Stimulated activated CD8-positive, alpha-beta memory T cell treated with anti-CD3 and anti-CD28 coated beads, Interleukin-2, amount 100 ng/mL, for 48 hours (primary cell): ENCODE measurements at regions not wholly inside any gene's neighbourhood (a gene's known extent, or its start where the extent isn't known, plus 50 kb on each side); places are given as distances from the start of the nearest gene placed in this dataset.

ENCODE experiments used
- DNase-seq, 2 donors: peaks; one replicate each; pipeline ENCODE4 v3.0.0-alpha.2; 2020; ENCODE audit warnings: low read depth in 2 of 2

DNA sequence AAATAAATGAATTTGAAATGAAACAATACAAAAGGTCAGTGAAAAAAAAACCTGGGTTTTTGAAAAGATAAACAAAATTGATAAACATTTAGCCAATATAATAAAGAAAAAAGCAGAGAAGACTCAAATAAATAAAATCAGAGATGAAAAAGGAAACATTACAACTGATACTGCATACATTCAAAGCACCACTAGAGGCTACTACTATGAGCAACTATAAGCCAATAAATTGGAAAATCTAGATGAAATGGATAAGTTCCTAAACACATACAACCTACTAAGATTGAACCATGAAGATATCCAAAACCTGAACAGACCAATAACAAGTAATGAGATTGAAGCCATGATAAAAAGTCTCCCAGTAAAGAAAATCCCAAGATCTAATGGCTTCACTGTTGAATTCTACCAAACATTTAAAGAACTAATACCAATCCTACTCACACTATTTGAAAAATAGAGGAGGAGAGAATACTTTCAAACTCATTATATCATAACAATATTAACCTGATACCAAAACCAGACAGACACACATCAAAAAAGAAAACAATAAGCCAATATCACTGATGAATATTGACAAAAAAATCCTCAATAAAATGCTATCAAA is 80.8 kb upstream of the CERS6 start:
- DNase-seq: no peak

DNA sequence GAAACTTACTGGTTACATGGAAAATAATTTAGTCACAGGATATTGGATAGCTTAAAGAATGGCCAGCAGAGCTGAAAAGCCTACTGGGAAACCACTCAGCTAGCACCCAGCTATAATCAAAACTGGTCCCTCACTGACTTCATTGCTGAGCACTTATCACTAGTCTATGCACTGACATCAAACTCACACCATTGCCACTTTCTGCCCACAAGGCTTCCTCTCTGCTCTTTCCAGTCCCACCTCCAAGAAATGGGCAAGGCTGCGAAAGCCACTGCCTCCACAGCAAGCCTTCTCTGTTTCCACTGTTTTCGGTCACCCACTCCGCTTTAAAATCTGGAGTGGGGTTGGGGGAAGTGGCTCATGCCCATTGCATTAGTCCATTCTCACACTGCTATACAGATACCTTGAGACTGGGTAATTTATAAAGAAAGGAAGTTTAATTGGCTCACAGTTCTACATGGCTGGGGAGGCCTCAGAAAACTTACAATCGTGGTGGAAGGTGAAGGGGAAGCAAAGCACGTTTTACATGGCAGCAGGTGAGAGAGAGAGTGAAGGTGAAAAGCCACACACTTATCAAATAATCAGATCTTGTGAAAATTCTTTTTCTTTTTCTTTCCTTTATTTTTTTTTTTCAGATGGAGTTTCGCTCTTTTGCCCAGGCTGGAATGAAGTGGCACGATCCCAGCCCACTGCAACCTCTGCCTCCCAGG is 77.0 kb upstream of the CERS6 start:
- no peak for DNase-seq

DNA sequence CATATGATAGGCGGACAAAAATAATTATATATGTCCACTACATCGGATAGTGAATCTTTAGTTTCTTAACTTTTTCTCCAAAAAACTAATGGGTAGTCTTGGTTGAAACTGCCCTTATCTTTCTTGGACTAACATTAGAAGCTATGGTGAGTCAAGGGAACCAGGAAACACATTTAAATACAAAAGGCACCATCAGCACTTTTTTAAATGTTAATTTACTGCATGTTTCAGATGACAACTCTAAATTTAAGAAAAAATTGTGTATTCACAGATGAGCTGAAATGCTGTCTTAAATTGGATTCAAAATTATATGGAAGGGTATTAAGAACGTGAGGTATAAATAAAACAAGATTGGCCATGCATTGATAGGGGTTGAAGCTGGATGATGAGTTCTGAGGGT is 75.6 kb upstream of the CERS6 start:
- DNase-seq: no peak

DNA sequence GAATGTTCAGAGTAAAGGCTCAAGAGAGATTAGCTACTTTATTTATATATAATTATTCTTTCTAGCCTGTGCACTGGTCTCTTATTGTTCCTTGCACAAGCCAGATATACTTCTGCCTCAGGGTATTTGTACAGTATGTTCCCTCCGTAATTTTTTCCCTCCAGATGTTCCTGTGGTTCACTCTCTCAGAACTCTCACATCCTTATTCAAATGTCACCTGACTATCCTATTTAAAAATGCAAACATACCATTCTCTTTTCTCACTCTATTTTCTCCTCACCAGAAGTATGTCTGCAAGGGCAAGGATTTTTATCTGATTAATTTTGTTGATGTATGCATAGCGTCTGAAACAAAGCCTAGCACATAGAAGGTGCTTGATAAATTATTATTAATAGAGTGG is 64.0 kb upstream of the CERS6 start:
- DNase-seq: no peak

DNA sequence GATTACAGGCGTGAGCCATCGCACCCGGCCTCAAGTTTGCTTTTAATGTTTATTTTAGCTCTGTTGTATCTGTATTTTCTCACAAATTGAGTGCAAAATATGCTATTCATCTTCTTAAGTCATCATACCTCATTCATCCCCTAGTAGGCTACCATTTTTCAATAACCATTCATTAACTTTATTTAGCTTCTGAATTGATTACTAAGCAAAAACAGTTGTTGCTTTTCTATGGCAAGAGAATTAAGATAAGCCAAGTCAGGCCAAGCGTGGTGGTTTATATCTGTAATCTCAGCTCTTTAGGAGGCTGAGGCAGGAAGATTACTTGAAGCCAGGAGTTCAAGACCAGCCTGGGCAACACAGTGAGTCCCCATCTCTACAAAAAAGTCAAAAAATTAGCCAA is 63.3 kb upstream of the CERS6 start:
- no peak for DNase-seq

DNA sequence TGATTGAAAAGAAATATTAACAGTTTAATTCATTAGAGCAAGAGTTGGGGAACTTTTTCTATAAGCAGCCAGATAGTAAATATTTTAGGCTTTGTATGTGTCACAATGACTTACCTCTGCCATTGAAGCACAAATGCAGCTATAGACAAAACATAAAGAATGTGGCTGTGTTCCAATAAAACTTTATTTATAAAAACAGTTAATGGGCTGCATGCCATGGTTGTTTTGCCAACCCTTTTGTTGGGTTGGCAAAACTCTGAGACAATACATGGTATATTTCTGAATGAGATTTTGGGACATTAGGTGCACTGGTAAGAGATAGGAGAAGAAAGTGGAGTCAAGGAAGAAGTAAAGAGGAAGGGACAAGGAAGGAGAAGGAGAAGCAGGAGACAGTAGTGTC is 61.8 kb upstream of the CERS6 start:
- no peak for DNase-seq

DNA sequence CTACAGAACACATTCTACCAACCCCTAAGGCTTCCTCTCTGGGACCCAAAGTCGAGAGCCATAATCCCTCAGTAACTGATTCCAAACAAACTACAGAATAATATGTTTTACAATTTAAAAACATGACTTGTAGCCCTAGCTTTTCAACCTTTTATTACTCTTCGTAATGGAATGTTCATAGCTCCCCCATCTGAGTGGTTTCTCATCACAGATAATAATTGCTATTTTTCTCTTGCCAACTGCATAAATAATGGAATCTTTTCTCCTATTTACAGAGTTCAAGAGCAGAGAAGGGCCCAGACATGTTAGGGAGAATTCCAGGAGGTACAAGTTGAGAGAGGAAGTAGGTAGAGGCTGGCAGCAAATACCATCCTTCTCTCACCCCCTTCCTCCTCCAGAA is 59.9 kb upstream of the CERS6 start:
- DNase-seq: no peak

DNA sequence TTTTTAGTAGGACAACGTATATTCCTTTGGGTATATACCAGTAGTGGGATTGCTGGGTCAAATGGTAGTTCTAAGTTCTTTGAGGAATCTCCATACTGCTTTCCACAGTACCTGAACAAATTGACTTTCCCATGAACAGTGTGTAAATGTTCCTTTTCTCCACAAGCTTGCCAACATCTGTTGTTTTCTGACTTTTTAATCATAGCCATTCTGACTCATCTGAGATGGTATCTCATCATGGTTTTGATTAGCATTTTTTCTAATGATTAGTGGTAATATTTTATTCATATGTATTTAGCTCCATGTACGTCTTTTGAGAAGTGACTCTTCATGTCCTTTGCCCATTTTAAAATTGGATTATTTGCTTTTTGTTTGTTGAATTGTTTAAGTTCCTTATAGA is 58.4 kb upstream of the CERS6 start:
- no peak for DNase-seq

DNA sequence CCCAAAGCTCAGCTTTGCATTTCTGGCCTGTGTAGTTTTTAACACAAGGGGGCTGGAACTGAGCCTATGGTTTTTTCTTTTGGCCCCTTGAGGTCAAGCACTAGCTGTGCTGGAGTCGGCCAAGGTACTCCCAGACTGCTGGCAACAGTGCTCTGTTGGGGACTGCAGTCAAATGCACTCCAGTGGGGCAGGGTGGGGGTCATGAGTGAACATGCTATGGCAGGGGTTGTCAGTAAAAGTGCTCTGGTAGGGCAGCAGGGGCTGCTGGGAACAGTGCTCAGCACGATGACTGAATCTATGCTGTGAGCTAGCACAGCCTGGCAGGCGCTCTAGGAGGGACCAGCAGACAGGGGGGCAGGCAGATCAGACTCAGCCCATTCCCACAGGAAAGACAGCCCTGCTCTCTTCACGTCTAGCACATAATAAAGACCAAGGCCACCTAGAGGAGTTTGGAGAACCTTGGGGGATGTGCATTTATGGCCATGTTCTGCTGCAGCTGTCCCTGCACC is 55.0 kb upstream of the CERS6 start:
- DNase-seq: no peak

DNA sequence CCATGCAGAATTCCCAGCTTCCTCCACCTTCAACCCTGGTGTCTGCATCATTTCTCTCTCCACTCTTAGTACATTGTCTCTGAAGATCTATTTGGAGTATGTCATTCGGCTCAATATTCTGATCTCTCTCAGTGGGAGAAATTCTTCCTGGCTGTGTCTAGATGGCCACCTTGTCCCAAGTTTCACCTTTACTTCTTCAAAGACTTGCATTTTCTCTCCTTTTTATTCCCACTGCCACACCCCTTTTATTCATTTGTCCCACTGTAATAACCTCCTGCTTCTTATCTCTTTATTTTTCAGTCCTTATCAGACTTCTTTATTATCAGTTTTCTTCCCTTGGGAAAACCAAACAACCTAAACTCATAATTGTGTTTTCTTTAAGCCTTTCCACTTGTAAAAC is 54.3 kb upstream of the CERS6 start:
- no peak for DNase-seq

DNA sequence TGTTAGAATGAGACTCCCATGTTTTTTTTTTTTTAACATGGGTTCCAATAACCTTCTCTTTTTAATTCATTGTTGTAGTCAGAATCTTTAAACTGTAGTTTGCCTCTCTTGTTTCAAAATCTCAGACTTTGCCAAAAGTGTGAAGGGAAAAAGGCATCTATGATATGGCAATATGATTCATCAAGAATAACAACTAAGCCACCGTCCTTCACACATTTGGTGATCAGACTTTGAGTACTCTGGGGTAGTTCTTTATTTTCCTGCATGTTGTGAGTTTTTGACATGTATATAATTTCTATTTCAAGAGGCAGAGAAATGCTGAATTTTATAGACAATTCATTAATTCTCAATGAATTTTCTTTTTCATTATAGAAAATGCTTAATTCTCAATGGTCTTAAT is 53.5 kb upstream of the CERS6 start:
- DNase-seq: no peak

DNA sequence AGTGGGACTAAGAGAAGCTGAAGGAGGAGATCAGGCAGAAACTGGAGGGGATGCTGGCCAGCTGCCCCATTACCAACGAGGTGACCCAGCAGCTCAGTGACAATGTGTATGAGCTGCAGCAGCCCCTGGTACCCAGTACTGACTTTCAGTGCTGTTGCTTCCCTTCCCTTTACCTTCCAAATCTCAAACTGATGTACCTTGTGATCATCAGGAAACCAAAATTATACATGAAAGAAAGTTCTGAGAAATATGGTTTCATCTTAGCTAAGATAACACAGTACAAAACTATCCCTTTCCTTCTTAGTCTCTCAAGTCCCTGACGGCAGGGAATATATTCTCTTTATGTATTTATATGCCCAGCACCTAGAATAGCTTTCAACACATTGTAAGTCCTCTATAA is 52.3 kb upstream of the CERS6 start:
- no peak for DNase-seq

DNA sequence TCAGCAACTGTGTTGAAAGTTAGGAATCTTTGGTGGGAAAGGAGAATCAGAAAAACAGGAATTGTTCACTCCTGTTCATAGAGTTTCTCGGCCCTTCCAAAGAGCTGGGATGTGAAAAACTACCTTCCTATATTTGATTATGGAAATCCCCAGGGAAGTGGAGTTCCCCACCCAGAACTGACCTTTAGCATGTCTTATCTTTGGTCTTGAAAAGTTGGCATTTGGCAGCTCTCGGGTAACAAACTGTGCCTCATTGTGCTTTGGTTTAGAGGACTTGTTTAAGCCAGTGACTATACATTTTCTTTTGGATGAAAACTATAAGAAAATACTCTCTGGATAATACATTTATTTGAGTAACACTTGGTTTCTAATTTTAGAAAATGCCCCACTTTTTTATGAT is 51.3 kb upstream of the CERS6 start:
- no peak for DNase-seq
